ENCODE measurements at regions not wholly inside any gene's neighbourhood (a gene's known extent, or its start where the extent isn't known, plus 50 kb on each side); places are given as distances from the start of the nearest gene placed in this dataset.
"Not testable (repeated sequence)": the region's sequence is repeated elsewhere in the genome, so short reads cannot be mapped to it uniquely, and the experiment has no call there.

- TF ChIP-seq ZNF280D (tag by site-specific recombination; IDR thresholded peaks at IDR 0.05); ZNF513 (tag by site-specific recombination; IDR thresholded peaks at IDR 0.05); TCF7L2 (IDR thresholded peaks at IDR 0.05; ENCODE audit: borderline replicate concordance, low read depth, low read length); SETDB1 (IDR thresholded peaks at IDR 0.05; ENCODE audit: insufficient read length, low read length); CTCF (tag by site-specific recombination; IDR thresholded peaks at IDR 0.05); SALL2 (tag by site-specific recombination; IDR thresholded peaks at IDR 0.05; ENCODE audit: borderline replicate concordance); REST (tag by site-specific recombination; IDR thresholded peaks at IDR 0.05); ATF2 (tag by site-specific recombination; IDR thresholded peaks at IDR 0.05; ENCODE audit: low read depth); ZNF629 (tag by site-specific recombination; IDR thresholded peaks at IDR 0.05); OSR2 (tag by site-specific recombination; IDR thresholded peaks at IDR 0.05); AEBP2 (tag by site-specific recombination; IDR thresholded peaks at IDR 0.05; ENCODE audit: borderline replicate concordance); ZNF830 (tag by site-specific recombination; IDR thresholded peaks at IDR 0.05; ENCODE audit: low read depth); ZNF274 (IDR thresholded peaks at IDR 0.05; ENCODE audit: low read length); ZNF274 (tag by site-specific recombination; IDR thresholded peaks at IDR 0.05; ENCODE audit: borderline replicate concordance); ZNF239 (tag by site-specific recombination; IDR thresholded peaks at IDR 0.05): not testable (repeated sequence)
These were observed 88.8 kb upstream of the MYLIP start for GRCh38 chr6:16039892-16040627.
